ENCODE measurements at regions not wholly inside any gene's neighbourhood (a gene's known extent, or its start where the extent isn't known, plus 50 kb on each side); places are given as distances from the start of the nearest gene placed in this dataset.
A peak's percentile ranks its signal among the peaks of the same experiment; 100 is the strongest.

DNA sequence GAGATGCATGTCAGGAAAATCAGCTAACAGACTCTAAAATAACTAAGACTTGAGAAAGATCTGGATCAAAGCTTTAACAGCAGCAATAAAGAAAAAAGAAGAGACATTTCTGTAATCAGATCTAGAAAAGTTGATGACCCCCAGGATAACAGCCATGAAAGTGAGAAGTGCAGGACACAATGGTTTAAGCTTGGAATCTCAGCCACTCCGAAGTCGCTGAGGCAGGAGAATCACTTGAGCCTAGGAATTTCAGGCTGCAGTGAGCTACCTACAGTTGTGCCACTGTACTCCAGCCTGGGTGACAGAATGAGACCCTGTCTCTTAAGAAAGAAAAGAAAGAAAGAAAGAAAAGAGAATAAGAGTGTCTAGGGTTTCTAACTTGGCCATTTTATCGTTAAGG is 544.1 kb downstream of the CD83 start:
- H3K9me3 ChIP-seq (ENCODE audit: severe bottlenecking): no peaks in the 10 kb centered on the region
- ATAC-seq (ENCODE audit: low read depth): no peak
- TF ChIP-seq, protein P1, sequence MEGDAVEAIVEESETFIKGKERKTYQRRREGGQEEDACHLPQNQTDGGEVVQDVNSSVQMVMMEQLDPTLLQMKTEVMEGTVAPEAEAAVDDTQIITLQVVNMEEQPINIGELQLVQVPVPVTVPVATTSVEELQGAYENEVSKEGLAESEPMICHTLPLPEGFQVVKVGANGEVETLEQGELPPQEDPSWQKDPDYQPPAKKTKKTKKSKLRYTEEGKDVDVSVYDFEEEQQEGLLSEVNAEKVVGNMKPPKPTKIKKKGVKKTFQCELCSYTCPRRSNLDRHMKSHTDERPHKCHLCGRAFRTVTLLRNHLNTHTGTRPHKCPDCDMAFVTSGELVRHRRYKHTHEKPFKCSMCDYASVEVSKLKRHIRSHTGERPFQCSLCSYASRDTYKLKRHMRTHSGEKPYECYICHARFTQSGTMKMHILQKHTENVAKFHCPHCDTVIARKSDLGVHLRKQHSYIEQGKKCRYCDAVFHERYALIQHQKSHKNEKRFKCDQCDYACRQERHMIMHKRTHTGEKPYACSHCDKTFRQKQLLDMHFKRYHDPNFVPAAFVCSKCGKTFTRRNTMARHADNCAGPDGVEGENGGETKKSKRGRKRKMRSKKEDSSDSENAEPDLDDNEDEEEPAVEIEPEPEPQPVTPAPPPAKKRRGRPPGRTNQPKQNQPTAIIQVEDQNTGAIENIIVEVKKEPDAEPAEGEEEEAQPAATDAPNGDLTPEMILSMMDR (IDR thresholded peaks at IDR 0.05; ENCODE audit: poor library complexity, severe bottlenecking): no peak
- peaks cover 28% of the 10 kb centered on the region for H3K4me1 ChIP-seq (ENCODE audit: insufficient read depth, poor library complexity, severe bottlenecking)
- H3K27ac ChIP-seq (ENCODE audit: poor library complexity, severe bottlenecking): no peak overlapping the region
- H3K4me3 ChIP-seq (ENCODE audit: severe bottlenecking): no peak overlapping the region
- H3K27me3 ChIP-seq (ENCODE audit: insufficient read depth, poor library complexity, severe bottlenecking): no peaks in the 10 kb centered on the region
- DNase-seq (ENCODE audit: low spot score): no peak
- H3K36me3 ChIP-seq (ENCODE audit: low read depth): no peaks in the 10 kb centered on the region

DNA sequence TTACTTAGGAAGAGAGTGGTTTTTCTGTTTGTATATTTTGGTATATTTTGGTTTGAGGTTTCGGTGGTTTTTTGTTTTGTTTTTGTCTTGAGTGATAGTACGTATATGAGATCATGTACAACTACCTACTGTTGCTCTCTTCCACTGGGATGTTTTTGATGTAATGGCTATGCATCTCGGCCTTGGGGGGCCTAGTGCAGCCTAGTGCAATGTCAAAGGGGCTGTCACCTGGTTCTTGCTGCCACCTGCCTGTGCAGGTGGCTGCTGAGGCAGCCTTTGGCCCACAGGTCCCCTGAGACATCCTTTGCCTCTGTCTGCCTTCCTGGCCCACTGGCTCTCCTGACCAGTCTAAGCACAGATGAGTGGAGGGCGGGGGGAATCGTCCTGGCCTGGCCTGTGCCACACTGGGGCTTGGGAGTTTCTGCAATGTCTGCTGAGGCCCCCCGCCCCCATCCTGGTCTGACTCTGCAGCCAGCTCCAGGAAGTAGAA is 546.6 kb downstream of the CD83 start:
- Histone ChIP-seq H3K4me3 (ENCODE audit: severe bottlenecking) (no peak overlapping the region), H3K27ac (ENCODE audit: poor library complexity, severe bottlenecking) (peak overlapping the region; percentile 72), H3K4me1 (ENCODE audit: insufficient read depth, poor library complexity, severe bottlenecking) (peaks cover 25% of the 10 kb centered on the region), H3K9me3 (ENCODE audit: severe bottlenecking) (no peaks in the 10 kb centered on the region), H3K27me3 (ENCODE audit: insufficient read depth, poor library complexity, severe bottlenecking) (no peaks in the 10 kb centered on the region), H3K36me3 (ENCODE audit: low read depth) (no peaks in the 10 kb centered on the region)
- DNase-seq (ENCODE audit: low spot score) (no peak), ATAC-seq (ENCODE audit: low read depth) (no peak)
- TF ChIP-seq, protein P1 (IDR thresholded peaks at IDR 0.05; ENCODE audit: poor library complexity, severe bottlenecking): no peak

DNA sequence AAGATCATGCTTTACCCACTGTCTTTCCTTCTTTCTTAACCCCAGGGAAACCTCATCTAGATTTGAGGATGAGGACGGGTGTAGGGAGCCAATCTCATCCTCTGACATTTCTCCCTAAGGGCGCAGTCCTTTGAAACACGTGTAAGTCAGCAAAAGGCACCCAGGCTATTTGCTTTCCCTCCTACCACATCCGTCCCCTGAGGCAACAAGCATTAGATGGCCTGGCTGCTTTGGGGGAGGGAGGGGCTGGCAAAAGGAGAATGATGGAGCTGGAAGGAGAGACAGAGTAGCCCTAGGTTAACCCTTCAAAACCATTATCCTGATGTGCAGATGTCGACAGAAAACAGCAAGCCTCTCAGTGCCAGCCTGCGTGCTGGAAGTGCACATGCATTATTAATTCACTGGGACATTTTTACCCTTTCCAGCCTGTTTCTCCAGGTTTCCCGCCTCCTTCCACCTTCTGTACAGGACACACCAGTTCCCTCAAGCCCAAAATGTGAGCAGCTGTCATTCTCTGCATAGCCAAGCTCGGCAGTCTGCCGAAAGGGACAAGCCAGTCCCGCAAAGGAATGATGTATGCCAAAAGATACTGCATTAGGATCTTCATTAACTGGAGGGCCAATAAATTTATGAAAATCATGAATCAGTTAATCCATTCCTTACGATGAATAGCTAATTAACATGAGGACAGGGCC is 547.2 kb downstream of the CD83 start:
- no peak overlapping the region for H3K4me3 ChIP-seq (ENCODE audit: severe bottlenecking)
- H3K27me3 ChIP-seq (ENCODE audit: insufficient read depth, poor library complexity, severe bottlenecking): no peaks in the 10 kb centered on the region
- no peaks in the 10 kb centered on the region for H3K36me3 ChIP-seq (ENCODE audit: low read depth)
- DNase-seq (ENCODE audit: low spot score): no peak
- H3K27ac ChIP-seq (ENCODE audit: poor library complexity, severe bottlenecking): peak overlapping the region; percentile 72
- TF ChIP-seq, protein P1 (IDR thresholded peaks at IDR 0.05; ENCODE audit: poor library complexity, severe bottlenecking): no peak
- no peaks in the 10 kb centered on the region for H3K9me3 ChIP-seq (ENCODE audit: severe bottlenecking)
- ATAC-seq (ENCODE audit: low read depth): no peak
- H3K4me1 ChIP-seq (ENCODE audit: insufficient read depth, poor library complexity, severe bottlenecking): peaks cover 24% of the 10 kb centered on the region

DNA sequence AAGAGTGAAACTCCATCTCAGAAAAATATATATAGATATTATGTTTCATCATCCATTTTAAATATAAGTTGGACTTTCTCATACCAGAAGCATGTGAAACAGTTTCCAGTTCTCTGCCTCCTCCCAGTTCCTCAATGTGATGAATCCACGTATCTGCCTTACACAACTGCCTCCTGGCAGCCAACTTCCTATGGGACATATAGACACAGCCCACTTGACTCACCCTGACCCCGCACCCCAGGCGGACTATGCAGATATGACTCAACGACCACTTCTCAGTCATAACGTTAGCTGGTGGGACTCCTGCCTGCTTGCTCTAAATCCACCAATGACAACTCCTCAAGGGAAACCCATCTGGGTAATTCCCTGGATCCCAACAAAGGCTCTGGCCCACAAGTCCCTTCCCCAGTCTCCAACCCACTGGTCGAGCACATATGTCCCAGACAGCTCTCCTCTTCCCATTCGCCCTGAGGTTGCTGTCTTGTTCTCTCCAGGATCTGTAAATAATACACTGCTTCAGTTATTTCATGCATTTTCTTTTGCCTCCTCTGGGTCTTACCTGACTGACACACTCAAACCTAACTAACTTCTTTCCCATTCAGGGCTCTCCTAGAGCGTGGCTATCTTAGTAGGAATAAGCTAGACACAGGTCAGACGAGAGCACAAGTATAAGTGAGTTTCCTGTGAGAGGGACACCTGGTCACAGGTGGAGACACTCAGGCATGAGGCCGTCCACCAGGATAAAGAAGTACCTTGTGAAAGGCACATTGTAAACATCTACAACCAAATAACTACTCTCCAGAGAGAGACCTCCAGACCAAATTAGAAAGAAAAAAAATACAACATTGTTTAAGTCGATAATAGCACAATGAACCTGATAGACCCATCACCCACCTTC is 548.5 kb downstream of the CD83 start:
- peak overlapping the region; percentile 72 for H3K27ac ChIP-seq (ENCODE audit: poor library complexity, severe bottlenecking)
- no peaks in the 10 kb centered on the region for H3K9me3 ChIP-seq (ENCODE audit: severe bottlenecking)
- peaks cover 24% of the 10 kb centered on the region for H3K4me1 ChIP-seq (ENCODE audit: insufficient read depth, poor library complexity, severe bottlenecking)
- DNase-seq (ENCODE audit: low spot score) (peak; percentile 90), ATAC-seq (ENCODE audit: low read depth) (peak; percentile 97)
- TF ChIP-seq, protein P1 (IDR thresholded peaks at IDR 0.05; ENCODE audit: poor library complexity, severe bottlenecking): no peak
- no peak overlapping the region for H3K4me3 ChIP-seq (ENCODE audit: severe bottlenecking)
- H3K36me3 ChIP-seq (ENCODE audit: low read depth): no peaks in the 10 kb centered on the region
- H3K27me3 ChIP-seq (ENCODE audit: insufficient read depth, poor library complexity, severe bottlenecking): no peaks in the 10 kb centered on the region
